ENCODE measurements at regions not wholly inside any gene's neighbourhood (a gene's known extent, or its start where the extent isn't known, plus 50 kb on each side); places are given as distances from the start of the nearest gene placed in this dataset.

DNA sequence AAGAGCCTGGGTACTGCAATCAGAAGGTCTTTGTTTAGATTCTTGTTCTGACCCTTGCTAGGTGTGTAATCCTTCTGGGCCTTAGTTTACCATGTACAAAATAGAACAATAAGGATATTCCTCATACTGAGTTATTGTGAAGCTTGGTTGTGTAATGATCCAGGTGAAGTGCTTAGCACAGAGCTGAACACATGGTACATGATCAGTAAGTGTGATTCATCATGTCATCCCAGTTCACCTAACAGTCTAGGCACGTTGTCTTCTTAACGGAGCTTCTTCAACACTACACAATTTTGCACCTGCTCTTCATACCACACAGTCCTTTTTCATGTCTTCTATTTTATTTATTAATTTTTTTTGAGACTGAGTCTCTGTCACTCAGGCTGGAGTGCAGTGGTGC lies 234.3 kb upstream of the TENM4 start:
- WGBS, 2 donors = 88 to 90% methylated on average over 2 of the region's 2 CpGs
- TF ChIP-seq POLR2AphosphoS5 (IDR thresholded peaks at IDR 0.05) (no peak), EP300 (IDR thresholded peaks at IDR 0.05) (no peak), POLR2A (IDR thresholded peaks at IDR 0.05) (no peak)
- TF ChIP-seq, protein P1, sequence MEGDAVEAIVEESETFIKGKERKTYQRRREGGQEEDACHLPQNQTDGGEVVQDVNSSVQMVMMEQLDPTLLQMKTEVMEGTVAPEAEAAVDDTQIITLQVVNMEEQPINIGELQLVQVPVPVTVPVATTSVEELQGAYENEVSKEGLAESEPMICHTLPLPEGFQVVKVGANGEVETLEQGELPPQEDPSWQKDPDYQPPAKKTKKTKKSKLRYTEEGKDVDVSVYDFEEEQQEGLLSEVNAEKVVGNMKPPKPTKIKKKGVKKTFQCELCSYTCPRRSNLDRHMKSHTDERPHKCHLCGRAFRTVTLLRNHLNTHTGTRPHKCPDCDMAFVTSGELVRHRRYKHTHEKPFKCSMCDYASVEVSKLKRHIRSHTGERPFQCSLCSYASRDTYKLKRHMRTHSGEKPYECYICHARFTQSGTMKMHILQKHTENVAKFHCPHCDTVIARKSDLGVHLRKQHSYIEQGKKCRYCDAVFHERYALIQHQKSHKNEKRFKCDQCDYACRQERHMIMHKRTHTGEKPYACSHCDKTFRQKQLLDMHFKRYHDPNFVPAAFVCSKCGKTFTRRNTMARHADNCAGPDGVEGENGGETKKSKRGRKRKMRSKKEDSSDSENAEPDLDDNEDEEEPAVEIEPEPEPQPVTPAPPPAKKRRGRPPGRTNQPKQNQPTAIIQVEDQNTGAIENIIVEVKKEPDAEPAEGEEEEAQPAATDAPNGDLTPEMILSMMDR (IDR thresholded peaks at IDR 0.05) = no peak
- H3K4me3 ChIP-seq = no peak overlapping the region
- no peak for DNase-seq
- H3K27ac ChIP-seq = no peak overlapping the region
- H3K36me3 ChIP-seq = no peaks in the 10 kb centered on the region
- H3K9me3 ChIP-seq = no peaks in the 10 kb centered on the region
- H3K4me1 ChIP-seq = no peaks in the 10 kb centered on the region
- no peak for ATAC-seq (ENCODE audit: low FRiP score in 2 of 2)
- H3K27me3 ChIP-seq = no peaks in the 10 kb centered on the region

DNA sequence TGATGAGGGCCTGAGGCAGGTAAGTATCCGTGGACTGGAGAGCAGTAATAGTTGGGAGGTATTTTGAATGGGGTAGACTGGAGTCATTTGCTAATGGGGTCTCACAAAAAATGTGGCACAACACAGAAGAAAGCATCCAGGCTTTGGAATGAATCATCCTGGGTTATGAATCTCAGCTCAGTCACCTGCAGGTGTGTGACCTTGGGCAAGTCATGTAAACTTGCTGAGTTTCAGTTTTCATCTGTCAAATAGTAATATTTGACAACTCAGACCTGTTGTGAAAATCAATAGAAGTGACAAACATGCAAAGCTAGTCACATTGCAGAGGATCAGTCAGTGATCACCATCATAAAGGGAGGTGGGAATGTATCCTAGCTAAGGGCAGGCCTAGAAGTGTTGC lies 232.0 kb upstream of the TENM4 start:
- ATAC-seq (ENCODE audit: low FRiP score in 2 of 2) (no peak), DNase-seq (no peak)
- Histone ChIP-seq H3K4me3 (no peak overlapping the region), H3K27ac (no peak overlapping the region), H3K9me3 (no peaks in the 10 kb centered on the region), H3K27me3 (no peaks in the 10 kb centered on the region), H3K36me3 (no peaks in the 10 kb centered on the region), H3K4me1 (no peaks in the 10 kb centered on the region)
- 74 to 86% methylated on average over 1 of the region's 1 CpG for WGBS, 2 donors
- TF ChIP-seq EP300 (IDR thresholded peaks at IDR 0.05) (no peak), POLR2AphosphoS5 (IDR thresholded peaks at IDR 0.05) (no peak), POLR2A (IDR thresholded peaks at IDR 0.05) (no peak)
- TF ChIP-seq, protein P1 (IDR thresholded peaks at IDR 0.05) = no peak

DNA sequence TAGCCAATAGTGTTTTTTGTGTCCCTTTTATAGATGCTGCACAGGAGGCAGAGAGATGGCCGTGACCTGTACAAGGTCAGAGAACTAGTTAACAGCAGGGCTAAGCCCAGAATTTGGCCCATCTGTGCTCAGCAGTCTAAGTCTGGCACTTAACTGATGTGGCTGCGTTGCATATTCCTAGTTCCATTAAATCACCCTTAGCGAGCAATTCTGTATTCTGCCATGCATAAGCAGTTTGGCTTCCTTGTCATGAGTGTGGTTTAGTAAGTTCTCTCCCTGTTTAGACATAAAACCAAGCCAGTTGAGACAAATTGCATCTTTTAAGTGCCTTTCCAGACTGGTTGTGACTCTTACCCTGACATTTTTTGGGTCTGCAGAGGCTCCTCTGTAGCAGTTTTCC lies 230.6 kb upstream of the TENM4 start:
- TF ChIP-seq EP300 (IDR thresholded peaks at IDR 0.05) = no peak
- TF ChIP-seq, protein P1 (IDR thresholded peaks at IDR 0.05) = no peak
- TF ChIP-seq POLR2AphosphoS5 (IDR thresholded peaks at IDR 0.05) = no peak
- TF ChIP-seq POLR2A (IDR thresholded peaks at IDR 0.05) = no peak
- Histone ChIP-seq H3K4me1 (no peaks in the 10 kb centered on the region), H3K9me3 (no peaks in the 10 kb centered on the region), H3K27ac (no peak overlapping the region), H3K36me3 (no peaks in the 10 kb centered on the region), H3K4me3 (no peak overlapping the region), H3K27me3 (no peaks in the 10 kb centered on the region)
- no peak for ATAC-seq (ENCODE audit: low FRiP score in 2 of 2)
- DNase-seq = no peak
- 68 to 83% methylated on average over 3 of the region's 3 CpGs for WGBS, 2 donors

DNA sequence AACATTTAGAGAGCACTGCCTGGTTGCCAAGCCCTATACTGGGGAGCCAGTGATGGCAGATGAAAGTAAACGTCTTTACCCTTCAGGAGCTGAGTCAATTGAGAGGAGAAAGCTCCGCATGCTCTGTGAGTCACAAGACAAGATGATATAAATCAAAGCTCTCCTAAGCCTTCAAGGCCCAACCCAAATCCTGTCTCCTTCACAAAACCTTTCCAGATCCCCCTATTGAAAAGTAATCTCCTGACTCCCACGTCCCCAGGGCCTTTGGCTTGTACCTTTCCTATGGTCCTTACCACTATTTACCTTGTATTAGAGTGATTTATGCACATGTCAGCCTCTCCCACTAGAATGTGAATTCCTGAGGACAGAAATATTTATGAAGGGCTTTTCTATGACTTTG lies 230.1 kb upstream of the TENM4 start:
- Histone ChIP-seq H3K4me3 (no peak overlapping the region), H3K27me3 (no peaks in the 10 kb centered on the region), H3K9me3 (no peaks in the 10 kb centered on the region), H3K36me3 (no peaks in the 10 kb centered on the region), H3K4me1 (no peaks in the 10 kb centered on the region), H3K27ac (no peak overlapping the region)
- DNase-seq (no peak), ATAC-seq (ENCODE audit: low FRiP score in 2 of 2) (no peak)
- TF ChIP-seq POLR2A (IDR thresholded peaks at IDR 0.05) = no peak
- no peak for TF ChIP-seq POLR2AphosphoS5 (IDR thresholded peaks at IDR 0.05)
- TF ChIP-seq EP300 (IDR thresholded peaks at IDR 0.05) = no peak
- TF ChIP-seq, protein P1 (IDR thresholded peaks at IDR 0.05) = no peak
- WGBS, 2 donors = 45 to 48% methylated on average over 3 of the region's 3 CpGs

DNA sequence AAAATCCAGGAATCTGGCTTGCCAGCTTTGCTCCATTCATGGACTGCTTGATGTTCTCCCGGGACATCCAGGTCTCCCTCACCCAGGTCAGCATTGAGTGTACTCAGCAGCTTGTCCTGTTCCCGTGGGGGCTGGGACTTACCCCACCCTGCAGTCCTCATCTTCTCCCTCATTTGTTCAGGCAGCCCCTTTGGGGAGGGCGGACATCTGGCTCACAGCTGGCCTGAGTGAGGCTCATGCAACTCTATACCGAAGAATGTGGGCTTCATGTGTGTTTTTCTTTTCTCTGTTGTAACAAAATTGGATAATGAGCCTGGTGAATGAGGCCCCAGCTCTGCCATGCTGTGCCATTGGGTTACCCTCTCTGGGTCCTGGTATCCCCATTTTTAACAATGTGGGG lies 227.7 kb upstream of the TENM4 start:
- TF ChIP-seq, protein P1 (IDR thresholded peaks at IDR 0.05) = no peak
- no peak for TF ChIP-seq POLR2AphosphoS5 (IDR thresholded peaks at IDR 0.05)
- no peak for TF ChIP-seq POLR2A (IDR thresholded peaks at IDR 0.05)
- TF ChIP-seq EP300 (IDR thresholded peaks at IDR 0.05) = no peak
- DNase-seq = no peak
- 56 to 82% methylated on average over 3 to 4 of the region's 4 CpGs for WGBS, 2 donors
- no peaks in the 10 kb centered on the region for H3K36me3 ChIP-seq
- H3K9me3 ChIP-seq = no peaks in the 10 kb centered on the region
- H3K4me1 ChIP-seq = no peaks in the 10 kb centered on the region
- H3K27me3 ChIP-seq = no peaks in the 10 kb centered on the region
- H3K27ac ChIP-seq = no peak overlapping the region
- ATAC-seq (ENCODE audit: low FRiP score in 2 of 2) = no peak
- H3K4me3 ChIP-seq = no peak overlapping the region
